Epithelial cell of esophagus (primary cell): ENCODE measurements at regions not wholly inside any gene's neighbourhood (a gene's known extent, or its start where the extent isn't known, plus 50 kb on each side); places are given as distances from the start of the nearest gene placed in this dataset.
A peak's percentile ranks its signal among the peaks of the same experiment; 100 is the strongest.

Experiments used
- DNase-seq: peaks from one replicate; pipeline ENCODE4 v3.0.0; 2010; ENCODE audit warnings: low read depth
- H3K4me3 ChIP-seq: 2 replicates; pipeline ENCODE4 v1.5.1; 2011; ENCODE audit warnings: mild to moderate bottlenecking, low read length, control low read depth
- TF ChIP-seq, protein P1 (sequence below): IDR thresholded peaks from 2 replicates; pipeline ENCODE4 v1.5.1; 2011; ENCODE audit warnings: low read depth, mild to moderate bottlenecking, low read length, control low read depth, inconsistent platforms; ENCODE audit not compliant: insufficient read depth; ENCODE audit errors: missing control alignments

DNA sequence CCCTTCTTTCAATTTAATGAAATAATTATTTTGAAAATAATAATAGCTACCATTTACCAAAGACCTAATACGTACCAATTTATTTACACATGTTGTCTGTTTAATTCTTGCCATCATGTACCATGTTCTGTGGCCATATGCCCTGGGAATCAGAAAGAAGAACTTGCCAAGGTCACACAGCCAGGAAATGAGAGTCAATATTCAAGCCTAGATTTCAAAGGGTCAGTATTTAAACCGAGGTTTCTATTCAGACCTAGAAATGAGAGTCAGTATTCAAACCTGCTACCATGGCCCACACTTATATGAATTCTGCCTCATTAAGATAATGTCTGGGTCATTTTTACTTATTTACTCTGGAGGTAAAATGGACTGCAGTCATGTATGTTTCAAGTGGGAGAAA, 103.6 kb upstream of the TBL1XR1 start:
- DNase-seq: no peak
- no peak overlapping the region for H3K4me3 ChIP-seq
- TF ChIP-seq, protein P1, sequence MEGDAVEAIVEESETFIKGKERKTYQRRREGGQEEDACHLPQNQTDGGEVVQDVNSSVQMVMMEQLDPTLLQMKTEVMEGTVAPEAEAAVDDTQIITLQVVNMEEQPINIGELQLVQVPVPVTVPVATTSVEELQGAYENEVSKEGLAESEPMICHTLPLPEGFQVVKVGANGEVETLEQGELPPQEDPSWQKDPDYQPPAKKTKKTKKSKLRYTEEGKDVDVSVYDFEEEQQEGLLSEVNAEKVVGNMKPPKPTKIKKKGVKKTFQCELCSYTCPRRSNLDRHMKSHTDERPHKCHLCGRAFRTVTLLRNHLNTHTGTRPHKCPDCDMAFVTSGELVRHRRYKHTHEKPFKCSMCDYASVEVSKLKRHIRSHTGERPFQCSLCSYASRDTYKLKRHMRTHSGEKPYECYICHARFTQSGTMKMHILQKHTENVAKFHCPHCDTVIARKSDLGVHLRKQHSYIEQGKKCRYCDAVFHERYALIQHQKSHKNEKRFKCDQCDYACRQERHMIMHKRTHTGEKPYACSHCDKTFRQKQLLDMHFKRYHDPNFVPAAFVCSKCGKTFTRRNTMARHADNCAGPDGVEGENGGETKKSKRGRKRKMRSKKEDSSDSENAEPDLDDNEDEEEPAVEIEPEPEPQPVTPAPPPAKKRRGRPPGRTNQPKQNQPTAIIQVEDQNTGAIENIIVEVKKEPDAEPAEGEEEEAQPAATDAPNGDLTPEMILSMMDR: no peak

DNA sequence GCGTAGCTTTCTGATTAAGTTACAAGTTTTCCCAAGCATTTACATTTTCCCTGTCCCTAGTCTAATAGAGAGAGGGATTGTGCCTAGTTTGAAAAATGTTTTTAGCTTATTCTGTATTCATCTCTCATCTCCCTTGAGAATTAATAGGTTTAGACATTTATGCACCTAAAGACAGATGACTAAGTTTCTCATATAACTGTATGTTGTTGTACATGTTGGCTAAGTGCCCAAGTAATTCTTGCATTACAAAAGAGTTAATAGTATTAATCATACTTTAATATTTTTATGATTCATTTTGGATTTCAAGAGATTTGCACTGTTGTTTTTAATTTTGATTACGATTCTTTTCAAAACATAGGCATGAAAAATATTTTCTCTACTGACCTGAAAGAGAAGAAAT, 109.0 kb upstream of the TBL1XR1 start:
- H3K4me3 ChIP-seq: no peak overlapping the region
- TF ChIP-seq, protein P1: no peak
- peak; percentile 92 for DNase-seq

DNA sequence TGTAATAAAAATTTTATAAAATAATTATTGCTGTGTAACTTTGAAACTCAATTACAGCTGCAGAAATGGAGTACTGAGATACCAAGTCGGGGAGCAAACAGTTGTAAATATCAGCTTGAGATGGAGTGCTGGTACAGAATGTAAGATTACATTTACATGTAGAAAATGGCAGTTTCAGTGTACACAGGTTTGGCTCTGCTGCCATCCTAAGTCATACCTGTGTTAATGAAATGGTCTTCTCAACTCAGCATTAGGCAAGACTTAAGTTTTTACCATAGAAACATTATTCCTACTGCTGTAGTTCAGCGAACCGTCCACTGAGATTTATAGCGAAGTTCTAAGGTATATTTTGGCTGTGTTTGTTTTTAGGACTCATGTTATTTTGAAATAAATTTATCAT, 110.1 kb upstream of the TBL1XR1 start:
- H3K4me3 ChIP-seq: no peak overlapping the region
- TF ChIP-seq, protein P1: no peak
- DNase-seq: no peak

DNA sequence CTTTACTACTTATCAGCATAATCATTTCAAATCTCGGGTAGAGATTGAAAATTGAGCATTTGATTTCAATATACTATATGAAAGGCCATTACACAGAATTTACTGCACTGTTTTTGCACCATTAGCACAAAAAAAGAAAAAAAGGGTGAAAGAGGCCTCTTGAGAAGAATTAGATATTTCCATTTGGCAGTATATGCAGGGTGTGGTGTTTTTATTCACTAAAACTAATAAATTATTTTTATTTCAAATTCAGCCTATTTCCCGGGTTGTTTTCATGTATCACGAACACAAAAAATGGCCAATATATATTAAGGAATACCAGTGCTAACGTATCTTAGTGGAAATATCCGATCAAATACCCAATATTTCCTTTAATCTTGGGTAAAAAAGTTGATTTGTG, 110.5 kb upstream of the TBL1XR1 start:
- no peak overlapping the region for H3K4me3 ChIP-seq
- TF ChIP-seq, protein P1: no peak
- DNase-seq: no peak

DNA sequence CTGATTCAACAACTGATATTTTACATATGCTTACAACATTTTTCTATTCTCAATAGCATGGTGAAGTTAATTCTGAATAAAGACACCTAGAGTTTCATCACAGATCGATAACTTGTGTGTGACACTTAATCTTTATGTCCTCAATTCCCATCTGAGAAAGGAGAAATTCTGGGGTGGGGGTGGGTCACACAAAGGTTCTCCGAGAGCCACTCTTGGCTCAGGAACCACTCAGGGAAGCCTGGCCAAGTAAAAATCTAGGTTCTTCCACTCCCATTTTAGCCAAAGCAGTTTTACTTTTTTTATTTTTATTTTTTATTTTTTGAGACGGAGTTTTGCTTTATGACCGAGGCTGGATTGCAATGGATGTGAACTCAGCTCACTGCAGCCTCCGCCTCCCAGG, 111.0 kb upstream of the TBL1XR1 start:
- DNase-seq: no peak
- no peak overlapping the region for H3K4me3 ChIP-seq
- TF ChIP-seq, protein P1: no peak

DNA sequence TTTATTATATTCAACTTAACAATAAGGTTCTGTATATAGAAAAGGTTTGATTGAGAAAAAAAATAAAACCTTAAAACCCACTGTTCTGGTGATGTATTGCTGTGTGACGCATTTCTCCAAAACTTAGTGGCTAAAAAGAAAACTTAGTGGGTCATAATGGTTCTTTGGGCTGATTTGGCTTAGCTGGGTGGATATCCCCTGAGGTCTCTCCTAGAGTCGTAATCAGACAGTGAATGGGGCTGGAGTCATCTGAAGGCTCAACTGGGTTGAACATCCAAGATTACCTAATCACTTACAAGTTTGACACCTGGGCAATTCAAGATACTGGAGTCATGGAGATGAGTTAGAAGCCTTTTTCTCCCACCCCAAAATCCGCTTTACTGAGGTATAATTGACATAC, 111.6 kb upstream of the TBL1XR1 start:
- TF ChIP-seq, protein P1: no peak

DNA sequence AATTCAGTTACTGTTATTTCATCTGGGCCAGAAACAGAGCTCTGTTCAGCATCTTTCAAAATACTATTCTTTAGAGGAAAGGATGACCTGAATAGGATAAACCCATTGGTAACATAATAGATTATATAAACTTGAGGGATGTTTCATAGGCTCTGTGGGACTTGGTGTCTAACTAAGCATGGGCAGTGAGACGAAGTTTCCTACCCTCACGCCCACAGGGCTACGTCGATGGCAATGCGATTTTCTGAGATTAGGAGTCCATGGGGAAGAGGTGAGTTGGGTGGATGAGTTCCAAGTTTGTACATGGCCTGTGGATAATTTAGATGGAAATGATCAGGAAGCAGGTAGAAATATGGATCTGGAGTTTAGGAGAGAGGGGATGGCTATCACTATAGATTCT, 115.2 kb upstream of the TBL1XR1 start:
- H3K4me3 ChIP-seq: no peak overlapping the region
- no peak for DNase-seq
- TF ChIP-seq, protein P1: no peak

More for the DNA sequence above, 111.6 kb upstream of the TBL1XR1 start:
- H3K4me3 ChIP-seq: no peak overlapping the region
- no peak for DNase-seq
